ENCODE measurements at regions not wholly inside any gene's neighbourhood (a gene's known extent, or its start where the extent isn't known, plus 50 kb on each side); places are given as distances from the start of the nearest gene placed in this dataset.

GRCh38 chr5:164832516-164832915, 1327.1 kb downstream of the MAT2B start:
- TF ChIP-seq EZH2phosphoT487 (conservative IDR thresholded peaks at IDR 0.05; ENCODE audit: low read length): no peak
- TF ChIP-seq, protein P1, sequence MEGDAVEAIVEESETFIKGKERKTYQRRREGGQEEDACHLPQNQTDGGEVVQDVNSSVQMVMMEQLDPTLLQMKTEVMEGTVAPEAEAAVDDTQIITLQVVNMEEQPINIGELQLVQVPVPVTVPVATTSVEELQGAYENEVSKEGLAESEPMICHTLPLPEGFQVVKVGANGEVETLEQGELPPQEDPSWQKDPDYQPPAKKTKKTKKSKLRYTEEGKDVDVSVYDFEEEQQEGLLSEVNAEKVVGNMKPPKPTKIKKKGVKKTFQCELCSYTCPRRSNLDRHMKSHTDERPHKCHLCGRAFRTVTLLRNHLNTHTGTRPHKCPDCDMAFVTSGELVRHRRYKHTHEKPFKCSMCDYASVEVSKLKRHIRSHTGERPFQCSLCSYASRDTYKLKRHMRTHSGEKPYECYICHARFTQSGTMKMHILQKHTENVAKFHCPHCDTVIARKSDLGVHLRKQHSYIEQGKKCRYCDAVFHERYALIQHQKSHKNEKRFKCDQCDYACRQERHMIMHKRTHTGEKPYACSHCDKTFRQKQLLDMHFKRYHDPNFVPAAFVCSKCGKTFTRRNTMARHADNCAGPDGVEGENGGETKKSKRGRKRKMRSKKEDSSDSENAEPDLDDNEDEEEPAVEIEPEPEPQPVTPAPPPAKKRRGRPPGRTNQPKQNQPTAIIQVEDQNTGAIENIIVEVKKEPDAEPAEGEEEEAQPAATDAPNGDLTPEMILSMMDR (IDR thresholded peaks at IDR 0.05; ENCODE audit: insufficient read depth, low read length, poor library complexity, severe bottlenecking): no peak

Data from SU-DHL-6 (cell line).